Left lung (tissue), 4 donors: ENCODE measurements at regions not wholly inside any gene's neighbourhood (a gene's known extent, or its start where the extent isn't known, plus 50 kb on each side); places are given as distances from the start of the nearest gene placed in this dataset.

Experiments used
- ATAC-seq: fragments of 200-7000 bp; cut with Tn5 transposase; one replicate; pipeline ENCODE4 v1.9.1; 2020; ENCODE audit warnings: moderate library complexity
- DNase-seq, 4 donors: peaks; one replicate each; pipeline ENCODE4 v3.0.0-alpha.2; 2013 to 2020
- H3K27ac ChIP-seq, 2 donors: fragments of 200-600 bp; sonication (generic) in 1 of 2; one replicate each; pipeline versions ENCODE4 v1.5.0 to v1.8.0; 2020 to 2021
- H3K27me3 ChIP-seq, 2 donors: fragments of 200-600 bp; sonication (generic) in 1 of 2; one replicate each; pipeline versions ENCODE4 v1.5.0 to v1.8.0; 2020 to 2021
- H3K36me3 ChIP-seq, 2 donors: fragments of 200-600 bp; sonication (generic) in 1 of 2; one replicate each; pipeline versions ENCODE4 v1.5.0 to v1.8.0; 2020 to 2021
- H3K4me1 ChIP-seq, 2 donors: fragments of 200-600 bp; one replicate each; pipeline ENCODE4 v1.8.0; 2021
- H3K4me3 ChIP-seq, 2 donors: fragments of 200-600 bp; sonication (generic) in 1 of 2; one replicate each; pipeline versions ENCODE4 v1.5.0 to v1.8.0; 2020 to 2021; ENCODE audit warnings: mild to moderate bottlenecking in 1 of 2
- H3K9me3 ChIP-seq, 2 donors: fragments of 200-600 bp; sonication (generic) in 1 of 2; one replicate each; pipeline versions ENCODE4 v1.5.0 to v1.8.0; 2020 to 2021
- intact Hi-C, 2 donors: fragments of 100-400 bp; cut with DNase I; formaldehyde crosslinking; loops; one replicate each; pipeline versions ENCODE4 v1.11.2 to v1.14.2; 2022
- TF ChIP-seq, protein P1 (sequence below), 2 donors: fragments of 200-600 bp; sonication (generic) in 1 of 2; IDR thresholded peaks; one replicate each; pipeline versions ENCODE4 v1.5.0 to v1.8.0; 2021; ENCODE audit warnings: antibody characterized with exemption in 2 of 2
- donor health status: DM: no; HTN: yes; CAD: no.
- donor health status: DM: no; HTN: no; CAD: no.

- H3K4me1 ChIP-seq = no peaks in the 10 kb centered on the region
- intact Hi-C loops = no loop called here
- no peak for ATAC-seq
- H3K9me3 ChIP-seq = peaks cover 0 to 7% of the 10 kb centered on the region in 2 donors
- no peak overlapping the region for H3K27ac ChIP-seq
- no peaks in the 10 kb centered on the region for H3K36me3 ChIP-seq
- H3K4me3 ChIP-seq = no peak overlapping the region
- no peaks in the 10 kb centered on the region for H3K27me3 ChIP-seq
- no peak for DNase-seq
- TF ChIP-seq, protein P1, sequence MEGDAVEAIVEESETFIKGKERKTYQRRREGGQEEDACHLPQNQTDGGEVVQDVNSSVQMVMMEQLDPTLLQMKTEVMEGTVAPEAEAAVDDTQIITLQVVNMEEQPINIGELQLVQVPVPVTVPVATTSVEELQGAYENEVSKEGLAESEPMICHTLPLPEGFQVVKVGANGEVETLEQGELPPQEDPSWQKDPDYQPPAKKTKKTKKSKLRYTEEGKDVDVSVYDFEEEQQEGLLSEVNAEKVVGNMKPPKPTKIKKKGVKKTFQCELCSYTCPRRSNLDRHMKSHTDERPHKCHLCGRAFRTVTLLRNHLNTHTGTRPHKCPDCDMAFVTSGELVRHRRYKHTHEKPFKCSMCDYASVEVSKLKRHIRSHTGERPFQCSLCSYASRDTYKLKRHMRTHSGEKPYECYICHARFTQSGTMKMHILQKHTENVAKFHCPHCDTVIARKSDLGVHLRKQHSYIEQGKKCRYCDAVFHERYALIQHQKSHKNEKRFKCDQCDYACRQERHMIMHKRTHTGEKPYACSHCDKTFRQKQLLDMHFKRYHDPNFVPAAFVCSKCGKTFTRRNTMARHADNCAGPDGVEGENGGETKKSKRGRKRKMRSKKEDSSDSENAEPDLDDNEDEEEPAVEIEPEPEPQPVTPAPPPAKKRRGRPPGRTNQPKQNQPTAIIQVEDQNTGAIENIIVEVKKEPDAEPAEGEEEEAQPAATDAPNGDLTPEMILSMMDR (IDR thresholded peaks at IDR 0.05) = no peak
These were observed 78.3 kb downstream of the HHEX start for GRCh38 chr10:92768104-92768503.

GRCh38 chr10:92773776-92774175, 74.5 kb upstream of the EXOC6 start:
- no peaks in the 10 kb centered on the region for H3K27me3 ChIP-seq
- H3K4me1 ChIP-seq = no peaks in the 10 kb centered on the region
- no peak overlapping the region for H3K4me3 ChIP-seq
- H3K36me3 ChIP-seq = no peaks in the 10 kb centered on the region
- no peak for DNase-seq
- no peaks in the 10 kb centered on the region for H3K9me3 ChIP-seq
- TF ChIP-seq, protein P1 (IDR thresholded peaks at IDR 0.05) = no peak
- no peak for ATAC-seq
- intact Hi-C loops = no loop called here
- H3K27ac ChIP-seq = no peak overlapping the region

DNA sequence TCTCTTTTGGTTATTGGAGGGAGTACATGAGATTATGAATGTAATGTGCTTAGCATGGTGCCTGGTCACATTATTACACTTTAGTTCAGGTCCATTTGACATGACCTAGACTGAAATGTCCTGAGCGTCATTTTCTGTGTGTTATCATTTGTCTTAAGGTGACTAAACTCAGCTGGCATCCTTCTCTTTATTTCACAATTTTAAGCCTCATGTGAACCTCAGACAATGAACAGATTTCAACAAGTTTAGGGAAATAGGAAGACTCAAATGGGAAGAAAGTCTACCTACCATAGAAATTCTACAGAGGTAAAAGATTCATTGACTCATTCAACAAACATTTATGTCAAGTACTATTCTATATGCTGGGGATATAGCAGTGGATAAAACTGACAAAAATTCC, 70.2 kb upstream of the EXOC6 start:
- no peaks in the 10 kb centered on the region for H3K27me3 ChIP-seq
- TF ChIP-seq, protein P1 (IDR thresholded peaks at IDR 0.05) = no peak
- H3K27ac ChIP-seq = no peak overlapping the region
- no peaks in the 10 kb centered on the region for H3K36me3 ChIP-seq
- no peak overlapping the region for H3K4me3 ChIP-seq
- no peaks in the 10 kb centered on the region for H3K4me1 ChIP-seq
- intact Hi-C loops = no loop called here
- DNase-seq (no peak), ATAC-seq (no peak)
- H3K9me3 ChIP-seq = no peaks in the 10 kb centered on the region

DNA sequence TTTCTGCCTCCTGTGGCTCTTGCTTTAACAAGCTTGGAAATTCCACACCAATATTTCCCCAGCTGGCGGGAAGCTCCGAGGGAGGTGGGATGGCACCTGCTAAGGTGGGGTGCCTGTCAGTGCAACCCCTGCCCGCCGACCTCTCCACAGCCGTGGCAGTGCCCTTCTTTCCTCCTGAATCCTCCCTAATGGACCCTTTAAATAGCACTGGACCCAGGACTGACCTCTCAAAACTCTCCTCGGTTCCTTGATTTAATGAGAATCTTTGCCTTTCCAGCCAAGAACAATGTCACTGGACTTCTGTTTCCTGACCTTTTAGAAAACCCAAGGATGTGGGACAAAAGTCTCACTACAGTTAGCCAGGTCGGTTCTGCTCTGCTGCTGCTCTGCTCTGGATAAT, 63.2 kb upstream of the EXOC6 start:
- Histone ChIP-seq H3K9me3 (no peaks in the 10 kb centered on the region), H3K27me3 (no peaks in the 10 kb centered on the region), H3K27ac (no peak overlapping the region), H3K36me3 (no peaks in the 10 kb centered on the region), H3K4me3 (no peak overlapping the region), H3K4me1 (peaks cover 0 to 6% of the 10 kb centered on the region in 2 donors)
- ATAC-seq = no peak
- intact Hi-C loops = no loop called here
- TF ChIP-seq, protein P1 (IDR thresholded peaks at IDR 0.05) = no peak
- DNase-seq = no peak

DNA sequence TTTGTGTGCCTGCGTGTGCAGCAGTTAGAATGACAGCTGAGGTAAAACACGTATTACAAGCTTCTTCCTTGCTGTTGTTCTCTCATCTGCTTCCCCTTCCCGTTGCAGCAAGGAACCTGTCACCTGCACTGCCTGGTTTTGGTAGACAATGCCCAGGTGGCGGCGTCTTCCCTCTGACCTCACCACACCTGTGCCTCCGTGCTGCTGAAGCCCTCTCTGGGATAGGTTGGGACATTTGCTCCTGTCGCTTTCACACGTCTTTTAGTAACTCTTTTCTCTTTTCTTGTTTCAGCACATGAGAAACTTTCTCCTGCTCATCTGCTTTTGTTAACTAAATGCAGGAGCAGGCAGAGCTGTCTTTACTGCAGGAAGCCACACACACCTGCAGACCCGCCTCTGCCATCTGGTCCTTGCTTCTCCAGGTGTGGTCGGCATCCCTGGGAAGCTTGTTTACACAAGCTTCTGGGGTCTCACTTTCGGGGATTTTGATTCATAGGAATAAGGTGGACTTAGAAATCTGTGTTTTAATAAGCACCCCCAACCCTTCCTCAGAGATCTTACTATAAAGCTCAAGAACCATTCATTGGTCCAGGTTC, 60.7 kb upstream of the EXOC6 start:
- no peaks in the 10 kb centered on the region for H3K36me3 ChIP-seq
- DNase-seq (no peak), ATAC-seq (no peak)
- H3K4me1 ChIP-seq = peaks cover 0 to 15% of the 10 kb centered on the region in 2 donors
- H3K4me3 ChIP-seq = no peak overlapping the region
- intact Hi-C loops = no loop called here
- TF ChIP-seq, protein P1 (IDR thresholded peaks at IDR 0.05) = no peak
- H3K9me3 ChIP-seq = no peaks in the 10 kb centered on the region
- no peaks in the 10 kb centered on the region for H3K27me3 ChIP-seq
- no peak overlapping the region for H3K27ac ChIP-seq
